ENCODE measurements at regions not wholly inside any gene's neighbourhood (a gene's known extent, or its start where the extent isn't known, plus 50 kb on each side); places are given as distances from the start of the nearest gene placed in this dataset.

- TF ChIP-seq TAF1 (IDR thresholded peaks at IDR 0.05; ENCODE audit: borderline replicate concordance, low read depth, low read length) (no peak), POLR2A (IDR thresholded peaks at IDR 0.05; ENCODE audit: low read depth, low read length) (no peak)
Measured at GRCh38 chr2:180495606-180496005, 484.8 kb upstream of the UBE2E3 start.
